ENCODE measurements at regions not wholly inside any gene's neighbourhood (a gene's known extent, or its start where the extent isn't known, plus 50 kb on each side); places are given as distances from the start of the nearest gene placed in this dataset.

- TF ChIP-seq ZNF175 (tag by site-specific recombination; IDR thresholded peaks at IDR 0.05) (no peak), ZIC2 (tag by site-specific recombination; IDR thresholded peaks at IDR 0.05) (no peak), KLF1 (tag by site-specific recombination; IDR thresholded peaks at IDR 0.05) (no peak), ZNF292 (tag by site-specific recombination; IDR thresholded peaks at IDR 0.05; ENCODE audit: borderline replicate concordance, low read depth) (no peak), REPIN1 (tag by site-specific recombination; IDR thresholded peaks at IDR 0.05; ENCODE audit: low read depth) (no peak), ZNF501 (tag by site-specific recombination; IDR thresholded peaks at IDR 0.05) (no peak), ZNF433 (tag by site-specific recombination; IDR thresholded peaks at IDR 0.05; ENCODE audit: low read depth) (no peak), ZNF302 (tag by site-specific recombination; IDR thresholded peaks at IDR 0.05; ENCODE audit: low read depth) (no peak), SCRT1 (tag by site-specific recombination; IDR thresholded peaks at IDR 0.05; ENCODE audit: borderline replicate concordance) (no peak), ZSCAN23 (tag by site-specific recombination; IDR thresholded peaks at IDR 0.05) (no peak), OSR2 (tag by site-specific recombination; IDR thresholded peaks at IDR 0.05) (no peak), ZNF214 (tag by site-specific recombination; IDR thresholded peaks at IDR 0.05; ENCODE audit: borderline replicate concordance) (no peak), REST (tag by site-specific recombination; IDR thresholded peaks at IDR 0.05) (no peak)
- TF ChIP-seq, protein P1, sequence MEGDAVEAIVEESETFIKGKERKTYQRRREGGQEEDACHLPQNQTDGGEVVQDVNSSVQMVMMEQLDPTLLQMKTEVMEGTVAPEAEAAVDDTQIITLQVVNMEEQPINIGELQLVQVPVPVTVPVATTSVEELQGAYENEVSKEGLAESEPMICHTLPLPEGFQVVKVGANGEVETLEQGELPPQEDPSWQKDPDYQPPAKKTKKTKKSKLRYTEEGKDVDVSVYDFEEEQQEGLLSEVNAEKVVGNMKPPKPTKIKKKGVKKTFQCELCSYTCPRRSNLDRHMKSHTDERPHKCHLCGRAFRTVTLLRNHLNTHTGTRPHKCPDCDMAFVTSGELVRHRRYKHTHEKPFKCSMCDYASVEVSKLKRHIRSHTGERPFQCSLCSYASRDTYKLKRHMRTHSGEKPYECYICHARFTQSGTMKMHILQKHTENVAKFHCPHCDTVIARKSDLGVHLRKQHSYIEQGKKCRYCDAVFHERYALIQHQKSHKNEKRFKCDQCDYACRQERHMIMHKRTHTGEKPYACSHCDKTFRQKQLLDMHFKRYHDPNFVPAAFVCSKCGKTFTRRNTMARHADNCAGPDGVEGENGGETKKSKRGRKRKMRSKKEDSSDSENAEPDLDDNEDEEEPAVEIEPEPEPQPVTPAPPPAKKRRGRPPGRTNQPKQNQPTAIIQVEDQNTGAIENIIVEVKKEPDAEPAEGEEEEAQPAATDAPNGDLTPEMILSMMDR (tag by site-specific recombination; IDR thresholded peaks at IDR 0.05) = no peak
Observed at GRCh38 chr1:109815809-109816174, 52.1 kb upstream of the EPS8L3 start.

Measured in HEK293 (cell line).